ENCODE measurements at regions not wholly inside any gene's neighbourhood (a gene's known extent, or its start where the extent isn't known, plus 50 kb on each side); places are given as distances from the start of the nearest gene placed in this dataset.

GRCh38 chr9:88191456-88191855 lies 53.2 kb upstream of the SPATA31C2 start:
- DNase-seq (ENCODE audit: low spot score) = no peak
- Histone ChIP-seq H3K9ac (ENCODE audit: low read depth in 1 of 2, low read length in 2 of 2) (no peak overlapping the region), H3K27me3 (ENCODE audit: control insufficient read depth in 4 of 4, insufficient read depth in 4 of 4, low read length in 3 of 4) (no peaks in the 10 kb centered on the region), H3K4me3 (ENCODE audit: low read depth in 1 of 3, low read length in 3 of 3) (no peak overlapping the region), H3K36me3 (ENCODE audit: control insufficient read depth in 4 of 4, insufficient read depth in 3 of 4, low read depth in 1 of 4, low read length in 3 of 4) (no peaks in the 10 kb centered on the region), H3K4me1 (ENCODE audit: control insufficient read depth in 4 of 4, insufficient read depth in 4 of 4, low read length in 3 of 4) (peaks cover 0 to 7% (median 2%) of the 10 kb centered on the region in 4 donors), H3K27ac (ENCODE audit: low read depth in 1 of 2, low read length in 2 of 2) (no peak overlapping the region), H3K9me3 (ENCODE audit: control insufficient read depth in 4 of 4, low read length in 3 of 4) (no peaks in the 10 kb centered on the region)
- TF ChIP-seq YY1 (IDR thresholded peaks at IDR 0.05) (no peak), GABPA (IDR thresholded peaks at IDR 0.05 in 1 of 2, conservative IDR thresholded peaks at IDR 0.05 in 1 of 2) (no peak), FOXA1 (IDR thresholded peaks at IDR 0.05) (no peak), NR2F2 (IDR thresholded peaks at IDR 0.05) (no peak), SP1 (IDR thresholded peaks at IDR 0.05) (no peak), EGR1 (IDR thresholded peaks at IDR 0.05; ENCODE audit: low read depth in 2 of 2) (no peak)
- 73% methylated on average over 2 of the region's 2 CpGs for WGBS

GRCh38 chr9:88189371-88189770 lies 51.1 kb upstream of the SPATA31C2 start:
- H3K27ac ChIP-seq (ENCODE audit: low read depth in 1 of 2, low read length in 2 of 2) = no peak overlapping the region
- WGBS = 97% methylated on average over 1 of the region's 1 CpG

More at GRCh38 chr9:88189371-88189770, 51.1 kb upstream of the SPATA31C2 start:
- Histone ChIP-seq H3K36me3 (ENCODE audit: control insufficient read depth in 4 of 4, insufficient read depth in 3 of 4, low read depth in 1 of 4, low read length in 3 of 4) (no peaks in the 10 kb centered on the region), H3K9me3 (ENCODE audit: control insufficient read depth in 4 of 4, low read length in 3 of 4) (no peaks in the 10 kb centered on the region), H3K4me1 (ENCODE audit: control insufficient read depth in 4 of 4, insufficient read depth in 4 of 4, low read length in 3 of 4) (peaks cover 0 to 11% (median 4%) of the 10 kb centered on the region in 4 donors), H3K9ac (ENCODE audit: low read depth in 1 of 2, low read length in 2 of 2) (no peak overlapping the region), H3K4me3 (ENCODE audit: low read depth in 1 of 3, low read length in 3 of 3) (no peak overlapping the region), H3K27me3 (ENCODE audit: control insufficient read depth in 4 of 4, insufficient read depth in 4 of 4, low read length in 3 of 4) (no peaks in the 10 kb centered on the region)
- TF ChIP-seq ATF3 (IDR thresholded peaks at IDR 0.05) = no peak
- DNase-seq (ENCODE audit: low spot score) = no peak
